ENCODE measurements at regions not wholly inside any gene's neighbourhood (a gene's known extent, or its start where the extent isn't known, plus 50 kb on each side); places are given as distances from the start of the nearest gene placed in this dataset.

DNA sequence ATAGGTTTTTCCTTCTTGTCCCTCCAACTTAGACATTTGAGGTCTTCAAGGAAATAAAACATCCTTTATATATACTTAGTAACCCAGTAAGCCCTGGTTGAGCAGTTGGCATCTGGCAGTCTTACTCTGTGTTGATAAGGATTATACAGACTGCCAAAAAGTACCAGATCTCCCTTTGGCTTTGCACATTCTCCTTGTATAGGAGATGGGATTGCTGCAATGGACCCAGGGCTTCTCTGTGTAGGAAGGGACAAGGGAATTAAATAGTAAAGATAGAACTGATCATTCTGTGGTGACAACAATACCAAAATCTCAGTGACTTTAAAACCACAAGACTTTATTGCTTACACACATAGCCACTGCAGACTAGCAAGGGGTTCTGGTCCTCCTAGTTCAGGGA lies 180.1 kb upstream of the CCDC196 start:
- no peak overlapping the region for H3K27ac Mint-ChIP-seq
- no peak for ATAC-seq
- H3K9me3 Mint-ChIP-seq: peaks cover 48% of the 10 kb centered on the region
- Histone ChIP-seq H3F3A (replicated peaks; ENCODE audit: low read depth) (no peaks in the 10 kb centered on the region), H3K4me2 (no peak overlapping the region), H3K79me2 (replicated peaks; ENCODE audit: insufficient read depth) (no peaks in the 10 kb centered on the region), H3K27ac (ENCODE audit: low read depth) (no peak overlapping the region), H4K20me1 (replicated peaks; ENCODE audit: insufficient read depth) (no peaks in the 10 kb centered on the region), H3K36me3 (ENCODE audit: insufficient read depth) (no peaks in the 10 kb centered on the region), H3K4me1 (ENCODE audit: insufficient read depth) (no peaks in the 10 kb centered on the region), H3K9me2 (ENCODE audit: insufficient read depth) (peaks cover 21% of the 10 kb centered on the region), H3K27me3 (ENCODE audit: insufficient read depth) (no peaks in the 10 kb centered on the region), H3K4me3 (no peak overlapping the region), H2AFZ (no peak overlapping the region)
- no peak overlapping the region for H3K4me3 Mint-ChIP-seq
- no peaks in the 10 kb centered on the region for H3K4me1 Mint-ChIP-seq
- H3K27me3 Mint-ChIP-seq (ENCODE audit: insufficient read depth, low read depth, poor library complexity): peaks cover 2% of the 10 kb centered on the region
- TF ChIP-seq, protein P1, sequence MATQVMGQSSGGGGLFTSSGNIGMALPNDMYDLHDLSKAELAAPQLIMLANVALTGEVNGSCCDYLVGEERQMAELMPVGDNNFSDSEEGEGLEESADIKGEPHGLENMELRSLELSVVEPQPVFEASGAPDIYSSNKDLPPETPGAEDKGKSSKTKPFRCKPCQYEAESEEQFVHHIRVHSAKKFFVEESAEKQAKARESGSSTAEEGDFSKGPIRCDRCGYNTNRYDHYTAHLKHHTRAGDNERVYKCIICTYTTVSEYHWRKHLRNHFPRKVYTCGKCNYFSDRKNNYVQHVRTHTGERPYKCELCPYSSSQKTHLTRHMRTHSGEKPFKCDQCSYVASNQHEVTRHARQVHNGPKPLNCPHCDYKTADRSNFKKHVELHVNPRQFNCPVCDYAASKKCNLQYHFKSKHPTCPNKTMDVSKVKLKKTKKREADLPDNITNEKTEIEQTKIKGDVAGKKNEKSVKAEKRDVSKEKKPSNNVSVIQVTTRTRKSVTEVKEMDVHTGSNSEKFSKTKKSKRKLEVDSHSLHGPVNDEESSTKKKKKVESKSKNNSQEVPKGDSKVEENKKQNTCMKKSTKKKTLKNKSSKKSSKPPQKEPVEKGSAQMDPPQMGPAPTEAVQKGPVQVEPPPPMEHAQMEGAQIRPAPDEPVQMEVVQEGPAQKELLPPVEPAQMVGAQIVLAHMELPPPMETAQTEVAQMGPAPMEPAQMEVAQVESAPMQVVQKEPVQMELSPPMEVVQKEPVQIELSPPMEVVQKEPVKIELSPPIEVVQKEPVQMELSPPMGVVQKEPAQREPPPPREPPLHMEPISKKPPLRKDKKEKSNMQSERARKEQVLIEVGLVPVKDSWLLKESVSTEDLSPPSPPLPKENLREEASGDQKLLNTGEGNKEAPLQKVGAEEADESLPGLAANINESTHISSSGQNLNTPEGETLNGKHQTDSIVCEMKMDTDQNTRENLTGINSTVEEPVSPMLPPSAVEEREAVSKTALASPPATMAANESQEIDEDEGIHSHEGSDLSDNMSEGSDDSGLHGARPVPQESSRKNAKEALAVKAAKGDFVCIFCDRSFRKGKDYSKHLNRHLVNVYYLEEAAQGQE (IDR thresholded peaks at IDR 0.05; ENCODE audit: unreplicated experiment): no peak
- TF ChIP-seq ZNF331 (CRISPR knock-in tag; IDR thresholded peaks at IDR 0.05; ENCODE audit: low read depth) (no peak), CTCF (conservative IDR thresholded peaks at IDR 0.05; ENCODE audit: low read depth in 2 of 2) (no peak), NANOG (IDR thresholded peaks at IDR 0.05; ENCODE audit: borderline replicate concordance) (no peak), JUNB (IDR thresholded peaks at IDR 0.05; ENCODE audit: unreplicated experiment) (no peak), POLR2AphosphoS5 (IDR thresholded peaks at IDR 0.05; ENCODE audit: low read depth) (no peak), CREB1 (CRISPR knock-in tag; IDR thresholded peaks at IDR 0.05; ENCODE audit: low read depth) (no peak), STAT1 (IDR thresholded peaks at IDR 0.05; ENCODE audit: unreplicated experiment) (no peak), EZH2 (IDR thresholded peaks at IDR 0.05; ENCODE audit: low read depth, unreplicated experiment) (no peak), ZNF114 (CRISPR knock-in tag; IDR thresholded peaks at IDR 0.05) (no peak), EZH2phosphoT487 (IDR thresholded peaks at IDR 0.05; ENCODE audit: unreplicated experiment) (no peak)
- TF ChIP-seq, protein P2, sequence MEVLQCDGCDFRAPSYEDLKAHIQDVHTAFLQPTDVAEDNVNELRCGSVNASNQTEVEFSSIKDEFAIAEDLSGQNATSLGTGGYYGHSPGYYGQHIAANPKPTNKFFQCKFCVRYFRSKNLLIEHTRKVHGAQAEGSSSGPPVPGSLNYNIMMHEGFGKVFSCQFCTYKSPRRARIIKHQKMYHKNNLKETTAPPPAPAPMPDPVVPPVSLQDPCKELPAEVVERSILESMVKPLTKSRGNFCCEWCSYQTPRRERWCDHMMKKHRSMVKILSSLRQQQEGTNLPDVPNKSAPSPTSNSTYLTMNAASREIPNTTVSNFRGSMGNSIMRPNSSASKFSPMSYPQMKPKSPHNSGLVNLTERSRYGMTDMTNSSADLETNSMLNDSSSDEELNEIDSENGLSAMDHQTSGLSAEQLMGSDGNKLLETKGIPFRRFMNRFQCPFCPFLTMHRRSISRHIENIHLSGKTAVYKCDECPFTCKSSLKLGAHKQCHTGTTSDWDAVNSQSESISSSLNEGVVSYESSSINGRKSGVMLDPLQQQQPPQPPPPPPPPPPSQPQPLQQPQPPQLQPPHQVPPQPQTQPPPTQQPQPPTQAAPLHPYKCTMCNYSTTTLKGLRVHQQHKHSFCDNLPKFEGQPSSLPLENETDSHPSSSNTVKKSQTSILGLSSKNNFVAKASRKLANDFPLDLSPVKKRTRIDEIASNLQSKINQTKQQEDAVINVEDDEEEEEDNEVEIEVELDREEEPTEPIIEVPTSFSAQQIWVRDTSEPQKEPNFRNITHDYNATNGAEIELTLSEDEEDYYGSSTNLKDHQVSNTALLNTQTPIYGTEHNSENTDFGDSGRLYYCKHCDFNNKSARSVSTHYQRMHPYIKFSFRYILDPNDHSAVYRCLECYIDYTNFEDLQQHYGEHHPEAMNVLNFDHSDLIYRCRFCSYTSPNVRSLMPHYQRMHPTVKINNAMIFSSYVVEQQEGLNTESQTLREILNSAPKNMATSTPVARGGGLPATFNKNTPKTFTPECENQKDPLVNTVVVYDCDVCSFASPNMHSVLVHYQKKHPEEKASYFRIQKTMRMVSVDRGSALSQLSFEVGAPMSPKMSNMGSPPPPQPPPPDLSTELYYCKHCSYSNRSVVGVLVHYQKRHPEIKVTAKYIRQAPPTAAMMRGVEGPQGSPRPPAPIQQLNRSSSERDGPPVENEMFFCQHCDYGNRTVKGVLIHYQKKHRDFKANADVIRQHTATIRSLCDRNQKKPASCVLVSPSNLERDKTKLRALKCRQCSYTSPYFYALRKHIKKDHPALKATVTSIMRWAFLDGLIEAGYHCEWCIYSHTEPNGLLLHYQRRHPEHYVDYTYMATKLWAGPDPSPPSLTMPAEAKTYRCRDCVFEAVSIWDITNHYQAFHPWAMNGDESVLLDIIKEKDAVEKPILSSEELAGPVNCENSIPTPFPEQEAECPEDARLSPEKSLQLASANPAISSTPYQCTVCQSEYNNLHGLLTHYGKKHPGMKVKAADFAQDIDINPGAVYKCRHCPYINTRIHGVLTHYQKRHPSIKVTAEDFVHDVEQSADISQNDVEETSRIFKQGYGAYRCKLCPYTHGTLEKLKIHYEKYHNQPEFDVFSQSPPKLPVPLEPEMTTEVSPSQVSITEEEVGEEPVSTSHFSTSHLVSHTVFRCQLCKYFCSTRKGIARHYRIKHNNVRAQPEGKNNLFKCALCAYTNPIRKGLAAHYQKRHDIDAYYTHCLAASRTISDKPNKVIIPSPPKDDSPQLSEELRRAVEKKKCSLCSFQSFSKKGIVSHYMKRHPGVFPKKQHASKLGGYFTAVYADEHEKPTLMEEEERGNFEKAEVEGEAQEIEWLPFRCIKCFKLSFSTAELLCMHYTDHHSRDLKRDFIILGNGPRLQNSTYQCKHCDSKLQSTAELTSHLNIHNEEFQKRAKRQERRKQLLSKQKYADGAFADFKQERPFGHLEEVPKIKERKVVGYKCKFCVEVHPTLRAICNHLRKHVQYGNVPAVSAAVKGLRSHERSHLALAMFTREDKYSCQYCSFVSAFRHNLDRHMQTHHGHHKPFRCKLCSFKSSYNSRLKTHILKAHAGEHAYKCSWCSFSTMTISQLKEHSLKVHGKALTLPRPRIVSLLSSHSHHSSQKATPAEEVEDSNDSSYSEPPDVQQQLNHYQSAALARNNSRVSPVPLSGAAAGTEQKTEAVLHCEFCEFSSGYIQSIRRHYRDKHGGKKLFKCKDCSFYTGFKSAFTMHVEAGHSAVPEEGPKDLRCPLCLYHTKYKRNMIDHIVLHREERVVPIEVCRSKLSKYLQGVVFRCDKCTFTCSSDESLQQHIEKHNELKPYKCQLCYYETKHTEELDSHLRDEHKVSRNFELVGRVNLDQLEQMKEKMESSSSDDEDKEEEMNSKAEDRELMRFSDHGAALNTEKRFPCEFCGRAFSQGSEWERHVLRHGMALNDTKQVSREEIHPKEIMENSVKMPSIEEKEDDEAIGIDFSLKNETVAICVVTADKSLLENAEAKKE (CRISPR knock-in tag; IDR thresholded peaks at IDR 0.05): no peak
- TF ChIP-seq, protein P3, sequence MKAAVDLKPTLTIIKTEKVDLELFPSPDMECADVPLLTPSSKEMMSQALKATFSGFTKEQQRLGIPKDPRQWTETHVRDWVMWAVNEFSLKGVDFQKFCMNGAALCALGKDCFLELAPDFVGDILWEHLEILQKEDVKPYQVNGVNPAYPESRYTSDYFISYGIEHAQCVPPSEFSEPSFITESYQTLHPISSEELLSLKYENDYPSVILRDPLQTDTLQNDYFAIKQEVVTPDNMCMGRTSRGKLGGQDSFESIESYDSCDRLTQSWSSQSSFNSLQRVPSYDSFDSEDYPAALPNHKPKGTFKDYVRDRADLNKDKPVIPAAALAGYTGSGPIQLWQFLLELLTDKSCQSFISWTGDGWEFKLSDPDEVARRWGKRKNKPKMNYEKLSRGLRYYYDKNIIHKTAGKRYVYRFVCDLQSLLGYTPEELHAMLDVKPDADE (IDR thresholded peaks at IDR 0.05): no peak
- no peak for DNase-seq (ENCODE audit: low spot score)
- H3K36me3 Mint-ChIP-seq (ENCODE audit: low read depth): peaks cover 9% of the 10 kb centered on the region; the same call in 2 of the 3 replicates
